Stimulated activated CD8-positive, alpha-beta memory T cell treated with anti-CD3 and anti-CD28 coated beads, Interleukin-7, amount 100 ng/mL, for 48 hours (primary cell): ENCODE measurements at regions not wholly inside any gene's neighbourhood (a gene's known extent, or its start where the extent isn't known, plus 50 kb on each side); places are given as distances from the start of the nearest gene placed in this dataset.
A peak's percentile ranks its signal among the peaks of the same experiment; 100 is the strongest.

Experiments
- DNase-seq, 2 donors: peaks; one replicate each; pipeline ENCODE4 v3.0.0-alpha.2; 2020; ENCODE audit warnings: low read depth in 1 of 2; ENCODE audit errors: extremely low read depth in 1 of 2

GRCh38 chr11:123304828-123305466, 109.9 kb upstream of the CLMP start:
- DNase-seq: no peak

- DNase-seq: no peak
Observed at GRCh38 chr11:123303924-123304323, 108.9 kb upstream of the CLMP start.

GRCh38 chr11:123302751-123303195, 107.7 kb upstream of the CLMP start:
- DNase-seq: peak in 1 of 2 donors; percentile 12

- peak; percentile 59 to 61 for DNase-seq
Observed at GRCh38 chr11:123301696-123302400, 106.8 kb upstream of the CLMP start.

GRCh38 chr11:123301013-123301591, 106.1 kb upstream of the CLMP start:
- DNase-seq: no peak

GRCh38 chr11:123299721-123300120, 104.7 kb upstream of the CLMP start:
- DNase-seq: no peak

GRCh38 chr11:123298488-123299447, 103.7 kb upstream of the CLMP start:
- DNase-seq: no peak

- no peak for DNase-seq
Observed at GRCh38 chr11:123292647-123293046, 97.6 kb upstream of the CLMP start.

- no peak for DNase-seq
Observed at GRCh38 chr11:123291201-123291869, 96.3 kb upstream of the CLMP start.

GRCh38 chr11:123286761-123287160, 91.7 kb upstream of the CLMP start:
- DNase-seq: no peak

- no peak for DNase-seq
Observed at GRCh38 chr11:123286255-123286654, 91.2 kb upstream of the CLMP start.

- DNase-seq: no peak
Observed at GRCh38 chr11:123284454-123284853, 89.4 kb upstream of the CLMP start.

- no peak for DNase-seq
Observed at GRCh38 chr11:123282597-123282996, 87.5 kb upstream of the CLMP start.

GRCh38 chr11:123273616-123274015, 78.6 kb upstream of the CLMP start:
- no peak for DNase-seq

GRCh38 chr11:123272565-123272964, 77.5 kb upstream of the CLMP start:
- DNase-seq: no peak

- no peak for DNase-seq
Observed at GRCh38 chr11:123268156-123268555, 73.1 kb upstream of the CLMP start.

- DNase-seq: no peak
Observed at GRCh38 chr11:123265951-123266350, 70.9 kb upstream of the CLMP start.

GRCh38 chr11:123264431-123264780, 69.4 kb upstream of the CLMP start:
- DNase-seq: no peak

GRCh38 chr11:123261345-123262106, 66.5 kb upstream of the CLMP start:
- DNase-seq: peak; percentile 37 to 62
